H7 (cell line): ENCODE measurements at regions not wholly inside any gene's neighbourhood (a gene's known extent, or its start where the extent isn't known, plus 50 kb on each side); places are given as distances from the start of the nearest gene placed in this dataset.

Source experiments
- DNase-seq: peaks from one replicate; pipeline ENCODE4 v3.0.0; 2012
- H3K27me3 ChIP-seq: 2 replicates; pipeline ENCODE4 v1.6.0; 2011; ENCODE audit warnings: mild to moderate bottlenecking, low read length; ENCODE audit not compliant: control insufficient read depth, insufficient read depth
- H3K36me3 ChIP-seq: replicated peaks from 2 replicates; pipeline ENCODE4 v1.5.1; 2011; ENCODE audit warnings: low read length; ENCODE audit not compliant: control insufficient read depth, insufficient read depth
- H3K4me3 ChIP-seq: 2 replicates; pipeline ENCODE4 v1.5.1; 2011; ENCODE audit warnings: low read depth, mild to moderate bottlenecking, control low read depth, low read length, moderate library complexity; ENCODE audit not compliant: insufficient read depth

DNA sequence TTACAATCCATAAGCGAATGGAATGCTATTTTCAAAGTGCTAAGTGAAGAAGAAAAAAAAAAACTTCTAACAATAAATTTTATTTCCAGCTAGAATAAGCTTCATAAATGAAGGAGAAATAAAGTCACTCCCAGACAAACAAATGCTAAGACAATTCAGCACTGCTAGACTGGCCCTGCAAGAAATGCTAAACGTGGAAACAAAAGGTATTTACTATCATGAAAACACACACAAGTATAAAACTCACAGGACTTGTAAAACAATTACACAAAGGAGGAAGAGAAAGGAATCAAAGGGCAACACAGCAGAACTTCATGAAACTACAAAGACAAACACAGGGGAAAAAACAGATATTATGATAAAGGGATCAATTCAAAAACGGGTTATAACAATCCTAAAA lies 85.8 kb upstream of the NELL2 start:
- H3K27me3 ChIP-seq: no peaks in the 10 kb centered on the region
- H3K4me3 ChIP-seq: no peak overlapping the region
- H3K36me3 ChIP-seq: no peaks in the 10 kb centered on the region
- DNase-seq: no peak

DNA sequence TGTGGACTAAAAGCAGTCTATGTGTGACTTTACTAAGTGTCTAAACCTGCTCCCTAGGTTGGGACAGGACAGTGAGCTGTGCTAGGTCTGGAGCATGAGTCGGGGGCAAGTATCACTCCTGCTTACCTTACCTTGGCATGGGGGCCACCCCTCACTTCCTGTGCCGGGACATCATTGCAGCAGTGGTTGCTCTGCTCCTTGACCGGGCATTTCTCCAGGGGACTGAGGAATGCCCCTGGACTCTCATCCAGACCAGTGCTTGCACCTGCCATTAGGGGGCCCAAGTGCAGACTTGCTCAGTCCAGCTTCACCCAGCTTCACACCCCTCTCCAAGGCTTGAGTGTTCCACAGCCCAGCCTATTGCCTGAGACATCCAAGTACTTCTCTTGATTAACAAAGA lies 84.7 kb upstream of the NELL2 start:
- H3K27me3 ChIP-seq: no peaks in the 10 kb centered on the region
- peak; percentile 53 for DNase-seq
- H3K36me3 ChIP-seq: no peaks in the 10 kb centered on the region
- no peak overlapping the region for H3K4me3 ChIP-seq

DNA sequence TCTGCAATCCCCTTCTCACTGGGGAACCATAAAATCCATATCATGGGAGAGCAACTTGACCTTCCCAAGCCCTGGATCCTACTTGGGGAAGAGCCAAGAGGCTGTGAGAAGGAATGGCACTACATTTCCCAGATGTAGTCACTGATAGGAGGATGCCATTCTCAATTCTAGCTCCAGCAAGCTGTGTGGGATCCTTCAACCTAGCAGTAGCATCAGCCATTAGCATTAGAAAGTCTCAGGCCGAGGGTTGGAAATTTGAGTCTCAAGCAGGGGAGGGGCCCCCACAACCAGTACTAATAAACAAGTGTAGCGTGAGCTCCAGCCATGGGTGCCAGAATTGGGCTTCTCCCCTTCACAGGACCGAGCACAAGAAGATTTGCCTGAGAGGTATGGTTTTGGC lies 84.3 kb upstream of the NELL2 start:
- H3K4me3 ChIP-seq: no peak overlapping the region
- H3K36me3 ChIP-seq: no peaks in the 10 kb centered on the region
- no peaks in the 10 kb centered on the region for H3K27me3 ChIP-seq
- DNase-seq: no peak

DNA sequence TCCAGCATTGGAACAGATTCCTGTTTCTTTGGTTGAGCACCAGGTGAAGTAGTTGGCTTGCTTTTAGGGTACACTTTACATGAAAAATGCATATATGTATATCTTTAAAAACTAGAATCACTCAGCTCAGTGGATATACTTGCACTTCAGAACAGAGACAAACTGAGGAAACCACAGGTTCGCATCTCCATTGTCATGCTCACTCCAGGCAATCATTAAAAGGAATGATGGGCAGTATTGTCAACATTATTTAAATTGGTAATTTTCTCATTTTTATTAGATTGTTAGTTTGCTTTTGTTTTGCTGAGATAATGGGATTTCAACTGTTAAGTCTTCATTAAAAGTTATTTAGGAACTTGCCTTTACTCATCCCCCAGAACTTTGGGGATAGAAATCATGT lies 71.0 kb upstream of the NELL2 start:
- H3K4me3 ChIP-seq: no peak overlapping the region
- no peak for DNase-seq
- H3K36me3 ChIP-seq: no peaks in the 10 kb centered on the region
- H3K27me3 ChIP-seq: no peaks in the 10 kb centered on the region

DNA sequence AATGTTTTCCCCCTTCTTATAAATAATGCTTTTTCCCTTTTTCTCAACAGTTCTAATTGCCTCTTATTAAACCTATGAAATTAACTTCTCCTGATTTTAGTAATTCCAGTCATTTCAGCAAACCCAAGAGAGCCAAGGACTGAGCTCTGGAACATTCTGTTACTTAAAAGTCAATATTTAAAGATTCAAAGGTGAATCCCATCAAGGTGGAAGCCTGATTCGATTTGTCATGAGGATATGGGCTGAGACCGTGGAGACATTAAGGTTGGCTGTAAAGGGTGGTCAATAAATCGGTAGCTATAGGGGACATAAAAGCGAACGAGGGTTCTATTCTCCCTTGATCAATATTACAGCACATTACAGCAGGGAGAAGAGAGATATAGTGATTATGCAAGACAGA lies 66.6 kb upstream of the NELL2 start:
- Histone ChIP-seq H3K36me3 (no peaks in the 10 kb centered on the region), H3K4me3 (no peak overlapping the region), H3K27me3 (no peaks in the 10 kb centered on the region)
- DNase-seq: no peak

DNA sequence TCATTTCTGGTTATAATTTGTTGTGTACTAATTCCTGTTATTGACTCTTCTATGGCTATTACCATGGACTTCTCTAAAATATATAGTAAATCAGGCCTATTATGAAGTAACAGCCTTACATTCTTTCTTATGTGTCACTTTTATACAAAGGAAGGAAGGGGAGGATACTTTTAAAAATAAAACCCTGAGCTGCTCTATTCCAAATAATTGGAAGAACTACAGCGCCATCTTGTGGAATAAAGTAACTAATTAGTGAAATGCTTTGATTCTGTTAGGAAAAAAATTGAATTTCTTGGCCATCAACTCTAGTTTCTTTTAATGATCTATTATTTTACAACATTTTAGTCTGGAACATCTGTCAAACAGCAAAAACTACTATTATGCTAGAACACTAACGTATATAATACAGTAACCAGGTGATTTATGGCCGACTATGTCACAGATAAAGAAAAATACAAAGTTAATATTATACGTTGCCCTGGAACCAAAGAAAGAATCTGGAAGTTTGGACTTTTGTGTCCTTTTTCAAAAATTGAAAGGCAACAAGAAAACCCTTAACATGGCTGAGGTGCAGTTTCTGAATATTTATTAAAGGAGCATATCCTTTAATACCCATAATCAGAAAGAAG lies 55.0 kb upstream of the NELL2 start:
- H3K27me3 ChIP-seq: no peaks in the 10 kb centered on the region
- DNase-seq: peak; percentile 30
- no peak overlapping the region for H3K4me3 ChIP-seq
- H3K36me3 ChIP-seq: no peaks in the 10 kb centered on the region

DNA sequence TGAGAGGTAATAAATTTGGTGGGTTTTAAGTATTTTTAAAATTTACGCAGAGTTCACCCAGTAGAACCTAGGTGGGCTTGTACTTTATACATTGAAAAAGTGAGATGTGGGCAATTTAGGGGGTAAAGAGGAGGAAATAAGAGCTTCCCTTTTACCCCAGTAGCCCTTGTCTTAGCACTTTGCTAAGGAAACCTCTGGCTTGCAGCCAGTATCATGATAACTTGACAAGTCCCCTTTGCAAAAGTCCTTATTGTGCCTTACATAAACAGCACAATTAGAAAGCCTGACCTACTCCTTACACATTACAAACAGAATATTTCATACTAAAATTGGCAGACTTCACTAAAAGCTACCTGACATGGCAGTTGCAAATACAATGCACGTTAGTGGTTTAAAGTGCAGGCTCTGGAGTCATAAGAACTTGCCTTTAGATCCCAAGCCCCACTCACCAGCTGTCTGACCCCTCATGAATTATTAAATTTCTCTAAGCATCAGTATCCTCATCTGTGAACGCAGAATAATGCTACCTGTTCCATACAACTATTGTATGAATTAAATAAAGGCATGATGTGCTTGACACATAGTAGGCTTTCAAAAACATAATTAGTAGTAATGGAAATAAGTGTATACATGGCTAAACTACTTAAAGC lies 53.2 kb upstream of the NELL2 start:
- H3K27me3 ChIP-seq: no peaks in the 10 kb centered on the region
- no peak for DNase-seq
- H3K36me3 ChIP-seq: no peaks in the 10 kb centered on the region
- no peak overlapping the region for H3K4me3 ChIP-seq
